Fibroblast of villous mesenchyme (primary cell): ENCODE measurements at regions not wholly inside any gene's neighbourhood (a gene's known extent, or its start where the extent isn't known, plus 50 kb on each side); places are given as distances from the start of the nearest gene placed in this dataset.

Experiments
- DNase-seq: peaks from one replicate; pipeline ENCODE4 v3.0.0-alpha.2; 2010; ENCODE audit warnings: low read depth
- H3K4me3 ChIP-seq: 2 replicates; pipeline ENCODE4 v1.5.1; 2011; ENCODE audit warnings: low read depth, mild to moderate bottlenecking, low read length
- CTCF ChIP-seq: IDR thresholded peaks from 2 replicates; pipeline ENCODE4 v1.5.1; 2012; ENCODE audit warnings: low read depth, mild to moderate bottlenecking, low read length; ENCODE audit not compliant: insufficient read depth

GRCh38 chr2:66013456-66013855, 421.5 kb upstream of the MEIS1 start:
- DNase-seq: no peak
- peak; percentile 13 for TF ChIP-seq CTCF

DNA sequence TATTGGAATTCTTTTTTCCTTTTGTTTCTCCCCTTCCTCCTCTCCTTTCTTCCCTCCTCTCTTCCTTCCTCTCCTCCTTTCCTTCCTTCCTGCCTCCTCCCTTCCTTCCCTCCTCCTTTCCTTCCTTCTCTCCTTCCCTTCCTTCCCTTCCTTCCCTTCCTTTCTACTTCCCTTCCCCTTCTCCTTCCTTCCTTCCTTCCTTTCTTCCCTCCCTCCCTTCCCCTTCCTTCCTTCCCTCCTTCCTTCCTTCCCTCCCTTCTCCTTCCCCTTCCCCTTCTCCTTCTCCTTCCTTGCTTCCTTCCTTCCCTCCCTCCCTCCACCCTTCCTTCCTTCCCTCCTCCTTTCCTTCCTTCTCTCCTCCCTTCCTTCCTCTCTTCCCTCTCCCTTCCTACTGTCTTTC, 431.0 kb upstream of the MEIS1 start:
- TF ChIP-seq CTCF: no peak
- no peak for DNase-seq
- no peak overlapping the region for H3K4me3 ChIP-seq

More at GRCh38 chr2:66013456-66013855, 421.5 kb upstream of the MEIS1 start:
- H3K4me3 ChIP-seq: no peak overlapping the region

GRCh38 chr2:66001538-66001937, 433.4 kb upstream of the MEIS1 start:
- no peak for TF ChIP-seq CTCF
- H3K4me3 ChIP-seq: no peak overlapping the region
- DNase-seq: no peak

GRCh38 chr2:66000901-66001300, 434.0 kb upstream of the MEIS1 start:
- no peak overlapping the region for H3K4me3 ChIP-seq
- no peak for TF ChIP-seq CTCF
- DNase-seq: no peak

GRCh38 chr2:65999796-66000195, 435.1 kb upstream of the MEIS1 start:
- H3K4me3 ChIP-seq: no peak overlapping the region
- no peak for DNase-seq
- TF ChIP-seq CTCF: no peak

GRCh38 chr2:65999103-65999502, 435.8 kb upstream of the MEIS1 start:
- H3K4me3 ChIP-seq: no peak overlapping the region
- no peak for DNase-seq
- no peak for TF ChIP-seq CTCF

DNA sequence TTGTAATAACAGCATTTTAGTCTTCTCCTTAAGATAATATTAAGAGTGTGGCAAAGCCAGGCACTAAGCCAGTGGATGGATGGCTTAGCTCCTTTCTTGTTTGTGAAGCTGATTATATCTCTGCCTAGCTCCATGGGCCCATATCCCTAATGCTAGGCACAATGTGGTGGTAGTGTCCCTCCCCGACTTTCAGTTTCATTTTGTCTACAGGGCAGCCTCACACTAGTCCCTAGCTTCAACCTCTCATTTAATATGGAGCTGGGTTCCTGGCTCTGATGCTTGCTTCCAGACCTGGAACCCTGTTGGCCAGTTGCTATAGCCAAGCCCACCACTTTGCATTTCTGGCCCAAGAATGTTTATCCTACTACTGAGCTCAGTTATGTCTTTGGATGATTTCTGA, 437.0 kb upstream of the MEIS1 start:
- no peak for DNase-seq
- no peak overlapping the region for H3K4me3 ChIP-seq
- no peak for TF ChIP-seq CTCF
